WI38 (cell line): ENCODE measurements at regions not wholly inside any gene's neighbourhood (a gene's known extent, or its start where the extent isn't known, plus 50 kb on each side); places are given as distances from the start of the nearest gene placed in this dataset.
A peak's percentile ranks its signal among the peaks of the same experiment; 100 is the strongest.
"Not testable (repeated sequence)": the region's sequence is repeated elsewhere in the genome, so short reads cannot be mapped to it uniquely, and the experiment has no call there.

ENCODE experiments used
- H3K4me3 ChIP-seq: 2 replicates; pipeline ENCODE4 v1.5.1; 2011; ENCODE audit warnings: low read depth, mild to moderate bottlenecking, control low read depth, low read length
- CTCF ChIP-seq: IDR thresholded peaks from 2 replicates; pipeline ENCODE4 v1.5.1; 2012; ENCODE audit warnings: low read depth, mild to moderate bottlenecking, control low read depth, low read length

DNA sequence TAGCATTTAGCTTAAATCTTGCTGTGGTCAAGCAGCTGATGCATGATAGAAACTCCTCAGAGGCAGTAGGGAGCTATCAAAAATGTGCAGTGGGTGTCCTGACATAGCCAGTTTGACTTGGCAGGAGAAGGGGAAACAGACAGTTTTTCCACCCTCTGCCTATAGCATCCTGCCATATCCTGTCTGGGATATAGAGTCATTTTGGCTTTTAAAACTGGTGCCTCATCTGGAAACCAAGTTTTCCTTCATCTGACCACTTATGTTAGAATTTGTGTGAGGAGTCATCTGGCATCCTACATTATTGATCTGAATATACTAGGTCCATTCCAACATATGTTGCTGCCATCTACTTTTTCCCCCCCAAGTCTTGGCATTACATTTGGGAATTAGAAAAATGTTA is 284.1 kb downstream of the CD109 start:
- no peak for TF ChIP-seq CTCF
- no peak overlapping the region for H3K4me3 ChIP-seq

DNA sequence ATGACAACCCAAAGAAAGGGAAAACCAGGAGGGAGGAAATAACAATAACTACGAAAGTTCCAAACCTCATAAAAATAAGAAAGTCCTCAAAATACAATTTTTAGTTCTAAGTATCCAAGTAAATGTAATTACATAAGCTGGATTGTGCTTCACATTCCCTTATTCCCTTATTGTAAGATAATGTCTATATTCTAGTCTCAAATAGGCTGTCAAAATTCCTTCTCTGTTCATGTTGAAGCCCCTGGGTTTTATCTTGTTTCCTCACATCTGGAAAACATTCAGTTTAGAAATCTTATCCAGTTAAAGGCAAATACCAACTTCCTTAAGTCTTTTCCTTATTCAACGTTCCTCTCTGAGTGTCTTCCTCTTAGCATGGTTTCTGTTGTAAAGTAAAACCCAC is 282.3 kb downstream of the CD109 start:
- no peak overlapping the region for H3K4me3 ChIP-seq
- TF ChIP-seq CTCF = no peak

GRCh38 chr6:73972518-73972917 is 276.5 kb downstream of the CD109 start:
- H3K4me3 ChIP-seq = not testable (repeated sequence)

DNA sequence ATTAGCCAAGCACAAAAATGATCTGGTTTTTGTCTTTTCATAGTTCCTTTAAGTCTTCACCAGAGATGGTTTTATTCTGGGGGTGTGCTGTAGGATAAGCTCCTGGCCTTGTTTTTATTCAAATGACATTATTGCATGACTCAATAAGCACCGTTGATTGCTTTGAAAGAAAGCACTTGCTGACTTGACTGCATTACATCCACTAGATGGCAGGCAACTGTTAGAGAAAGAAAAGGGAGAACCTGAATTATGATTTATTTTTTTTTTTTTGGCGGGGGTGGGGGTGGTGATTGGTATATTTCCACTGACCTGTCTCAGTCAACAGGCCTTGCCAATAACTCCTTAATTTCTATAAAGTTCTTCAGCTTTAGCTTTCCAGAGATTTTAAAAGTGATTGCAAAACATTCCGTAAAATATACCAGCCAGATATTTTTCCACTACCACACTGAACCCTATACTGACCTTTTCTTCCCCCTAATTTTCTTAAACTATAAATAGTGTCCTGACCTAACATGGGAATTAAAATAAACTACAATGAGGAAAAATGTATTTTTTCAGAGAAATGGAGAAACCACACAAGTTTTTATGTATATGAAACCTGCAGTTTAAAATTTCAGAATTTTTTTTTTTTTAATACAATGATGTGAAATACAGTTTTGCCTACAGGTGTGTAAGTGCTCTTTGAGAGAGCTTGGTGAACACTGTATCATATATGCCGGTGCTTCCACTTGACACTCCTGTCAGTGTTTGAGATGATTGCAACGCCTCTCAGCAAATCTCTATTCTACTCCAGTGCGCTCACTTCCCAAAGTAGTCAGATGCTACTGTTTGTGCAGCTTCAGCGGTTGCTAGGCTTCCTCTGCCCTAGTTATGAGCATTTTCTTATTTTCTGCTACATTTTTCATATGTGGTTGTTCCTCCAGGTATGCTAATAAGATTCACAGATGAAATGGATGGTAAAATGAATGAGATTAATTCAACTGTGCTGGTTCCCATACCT is 274.3 kb downstream of the CD109 start:
- H3K4me3 ChIP-seq = no peak overlapping the region
- TF ChIP-seq CTCF = peak; percentile 57

DNA sequence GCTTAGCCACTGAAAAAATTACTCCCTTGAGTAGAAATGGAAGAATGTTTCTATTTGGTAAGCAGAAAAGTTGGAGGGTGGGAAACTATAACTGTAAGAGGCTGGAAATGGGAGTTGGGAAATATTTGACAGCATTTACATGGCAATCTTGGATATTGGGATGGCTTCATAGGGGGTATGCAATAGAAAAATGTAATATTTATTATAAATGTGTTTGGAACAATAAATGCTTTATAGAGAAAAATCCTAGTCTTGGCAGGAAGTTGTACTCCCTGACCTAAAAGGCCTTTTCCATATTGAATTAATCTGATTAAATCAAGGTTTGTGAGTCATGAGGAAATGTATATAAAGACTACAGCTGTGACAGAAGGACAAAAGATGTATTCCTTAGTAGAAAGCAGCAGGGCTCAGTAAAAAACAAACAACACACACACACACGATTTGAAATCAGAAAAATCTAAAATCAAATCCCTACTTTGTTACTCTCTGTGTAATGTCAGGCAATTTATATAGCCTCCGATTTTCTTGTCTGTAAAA is 272.3 kb downstream of the CD109 start:
- no peak overlapping the region for H3K4me3 ChIP-seq
- no peak for TF ChIP-seq CTCF

GRCh38 chr6:73965539-73966029 is 269.6 kb downstream of the CD109 start:
- TF ChIP-seq CTCF = no peak

DNA sequence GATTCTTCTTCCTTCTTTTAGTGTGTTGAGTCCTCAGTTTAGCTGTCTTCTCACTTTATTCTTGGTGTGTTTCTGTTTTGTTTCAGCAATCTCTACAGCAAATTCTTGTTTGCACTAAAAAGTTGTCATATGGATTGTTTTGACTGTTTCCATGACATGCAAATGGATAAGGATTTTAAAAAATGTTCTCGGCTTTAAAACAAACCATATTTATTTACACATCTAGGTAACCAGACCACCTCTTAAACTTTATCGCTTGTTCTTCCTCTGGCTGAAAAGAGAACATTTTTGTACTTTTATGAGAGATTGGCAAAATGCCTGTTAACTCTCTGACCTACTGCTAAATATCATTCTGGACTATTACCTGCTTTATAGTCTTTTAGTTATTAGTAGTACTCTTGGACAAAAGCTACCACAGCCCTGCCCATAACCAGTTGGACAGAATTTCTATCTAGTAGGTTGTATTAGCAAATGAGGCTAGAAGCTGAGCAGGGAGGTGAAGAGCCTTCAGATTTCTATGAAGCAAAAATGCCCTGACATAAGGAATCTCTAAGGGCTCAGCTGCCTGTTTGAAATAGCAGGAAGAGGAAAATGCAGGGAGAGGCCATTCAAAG is 268.3 kb downstream of the CD109 start:
- no peak overlapping the region for H3K4me3 ChIP-seq
- TF ChIP-seq CTCF = no peak

More at GRCh38 chr6:73965539-73966029, 269.6 kb downstream of the CD109 start:
- no peak overlapping the region for H3K4me3 ChIP-seq
